ENCODE measurements at regions not wholly inside any gene's neighbourhood (a gene's known extent, or its start where the extent isn't known, plus 50 kb on each side); places are given as distances from the start of the nearest gene placed in this dataset.

GRCh38 chr7:152551304-152552036, 115.7 kb upstream of the KMT2C start:
- Histone ChIP-seq H3K9me3 (no peaks in the 10 kb centered on the region), H3K36me3 (no peaks in the 10 kb centered on the region), H3K4me1 (ENCODE audit: insufficient read depth) (no peaks in the 10 kb centered on the region), H3K4me3 (no peak overlapping the region), H3K27ac (no peak overlapping the region), H3K27me3 (no peaks in the 10 kb centered on the region)
- intact Hi-C loops (cut with DNase I): no loop called here
- DNase-seq: no peak
- WGBS, 3 donors: 80 to 87% (median 83%) methylated on average over 10 of the region's 10 CpGs
- TF ChIP-seq EP300 (IDR thresholded peaks at IDR 0.05): no peak
- TF ChIP-seq POLR2A (IDR thresholded peaks at IDR 0.05): no peak
- TF ChIP-seq, protein P1, sequence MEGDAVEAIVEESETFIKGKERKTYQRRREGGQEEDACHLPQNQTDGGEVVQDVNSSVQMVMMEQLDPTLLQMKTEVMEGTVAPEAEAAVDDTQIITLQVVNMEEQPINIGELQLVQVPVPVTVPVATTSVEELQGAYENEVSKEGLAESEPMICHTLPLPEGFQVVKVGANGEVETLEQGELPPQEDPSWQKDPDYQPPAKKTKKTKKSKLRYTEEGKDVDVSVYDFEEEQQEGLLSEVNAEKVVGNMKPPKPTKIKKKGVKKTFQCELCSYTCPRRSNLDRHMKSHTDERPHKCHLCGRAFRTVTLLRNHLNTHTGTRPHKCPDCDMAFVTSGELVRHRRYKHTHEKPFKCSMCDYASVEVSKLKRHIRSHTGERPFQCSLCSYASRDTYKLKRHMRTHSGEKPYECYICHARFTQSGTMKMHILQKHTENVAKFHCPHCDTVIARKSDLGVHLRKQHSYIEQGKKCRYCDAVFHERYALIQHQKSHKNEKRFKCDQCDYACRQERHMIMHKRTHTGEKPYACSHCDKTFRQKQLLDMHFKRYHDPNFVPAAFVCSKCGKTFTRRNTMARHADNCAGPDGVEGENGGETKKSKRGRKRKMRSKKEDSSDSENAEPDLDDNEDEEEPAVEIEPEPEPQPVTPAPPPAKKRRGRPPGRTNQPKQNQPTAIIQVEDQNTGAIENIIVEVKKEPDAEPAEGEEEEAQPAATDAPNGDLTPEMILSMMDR (IDR thresholded peaks at IDR 0.05): no peak

GRCh38 chr7:152544971-152545619, 109.3 kb upstream of the KMT2C start:
- no peaks in the 10 kb centered on the region for H3K9me3 ChIP-seq
- no peaks in the 10 kb centered on the region for H3K4me1 ChIP-seq (ENCODE audit: insufficient read depth)
- no peaks in the 10 kb centered on the region for H3K36me3 ChIP-seq
- 55 to 61% (median 60%) methylated on average over 13 of the region's 13 CpGs for WGBS, 3 donors
- no peak overlapping the region for H3K27ac ChIP-seq
- H3K4me3 ChIP-seq: no peak overlapping the region
- TF ChIP-seq EP300 (IDR thresholded peaks at IDR 0.05) (no peak), POLR2A (IDR thresholded peaks at IDR 0.05) (no peak)
- TF ChIP-seq, protein P1 (IDR thresholded peaks at IDR 0.05): no peak
- H3K27me3 ChIP-seq: no peaks in the 10 kb centered on the region
- intact Hi-C loops (cut with DNase I): no loop called here
- DNase-seq: no peak

- no peak for DNase-seq
- H3K27me3 ChIP-seq: no peaks in the 10 kb centered on the region
- H3K36me3 ChIP-seq: no peaks in the 10 kb centered on the region
- intact Hi-C loops (cut with DNase I): no loop called here
- H3K27ac ChIP-seq: no peak overlapping the region
- no peaks in the 10 kb centered on the region for H3K9me3 ChIP-seq
- no peak overlapping the region for H3K4me3 ChIP-seq
- WGBS, 3 donors: 71 to 81% (median 73%) methylated on average over 21 of the region's 21 CpGs
- TF ChIP-seq EP300 (IDR thresholded peaks at IDR 0.05) (no peak), POLR2A (IDR thresholded peaks at IDR 0.05) (no peak)
- TF ChIP-seq, protein P1 (IDR thresholded peaks at IDR 0.05): no peak
- H3K4me1 ChIP-seq (ENCODE audit: insufficient read depth): no peaks in the 10 kb centered on the region
These were observed 108.7 kb upstream of the KMT2C start for GRCh38 chr7:152544481-152544927.

- TF ChIP-seq EP300 (IDR thresholded peaks at IDR 0.05) (no peak), POLR2A (IDR thresholded peaks at IDR 0.05) (no peak)
- TF ChIP-seq, protein P1 (IDR thresholded peaks at IDR 0.05): no peak
- Histone ChIP-seq H3K27me3 (no peaks in the 10 kb centered on the region), H3K27ac (no peak overlapping the region), H3K36me3 (no peaks in the 10 kb centered on the region), H3K4me1 (ENCODE audit: insufficient read depth) (no peaks in the 10 kb centered on the region), H3K4me3 (no peak overlapping the region), H3K9me3 (no peaks in the 10 kb centered on the region)
- DNase-seq: no peak
- intact Hi-C loops (cut with DNase I): no loop called here
- WGBS, 3 donors: 22 to 40% (median 33%) methylated on average over 5 of the region's 5 CpGs
These were observed 108.0 kb upstream of the KMT2C start for GRCh38 chr7:152543799-152544198.
